Endometrial microvascular endothelial cells (primary cell): ENCODE measurements at regions not wholly inside any gene's neighbourhood (a gene's known extent, or its start where the extent isn't known, plus 50 kb on each side); places are given as distances from the start of the nearest gene placed in this dataset.

Source experiments
- in situ Hi-C: cut with HindIII; loops from 2 replicates; pipeline ENCODE4 v1.10.0; 2017; ENCODE audit warnings: low sequenced_read_pairs, low pct_unique_long_range_greater_than_20kb; ENCODE audit errors: inconsistent ontology term

GRCh38 chr6:141261016-141261671 lies 871.6 kb upstream of the GJE1 start:
- in situ Hi-C loops = no loop called here

- in situ Hi-C loops = no loop called here
These were observed 872.1 kb upstream of the GJE1 start for GRCh38 chr6:141260627-141261015.

DNA sequence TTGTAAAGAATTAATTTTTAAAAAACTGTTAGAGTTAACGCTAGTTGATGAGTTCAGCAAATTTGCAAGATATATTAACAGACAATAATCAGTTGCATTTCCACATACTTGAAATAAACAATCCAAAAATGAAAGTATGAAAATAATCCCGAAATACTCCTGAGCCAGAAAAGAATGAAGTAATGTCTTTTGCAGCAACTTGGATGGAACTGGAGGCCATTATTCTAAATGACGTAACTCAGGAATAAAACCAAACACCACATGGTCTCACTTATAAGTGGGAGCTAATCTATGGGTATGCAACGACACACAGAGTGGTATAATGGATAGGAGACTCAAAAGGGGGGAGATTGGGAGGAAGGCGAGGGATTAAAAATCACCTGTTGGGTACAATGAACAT lies 872.9 kb upstream of the GJE1 start:
- in situ Hi-C loops = no loop called here

- in situ Hi-C loops = no loop called here
These were observed 873.6 kb upstream of the GJE1 start for GRCh38 chr6:141259091-141259490.

GRCh38 chr6:141258516-141258915 lies 874.2 kb upstream of the GJE1 start:
- in situ Hi-C loops = no loop called here

DNA sequence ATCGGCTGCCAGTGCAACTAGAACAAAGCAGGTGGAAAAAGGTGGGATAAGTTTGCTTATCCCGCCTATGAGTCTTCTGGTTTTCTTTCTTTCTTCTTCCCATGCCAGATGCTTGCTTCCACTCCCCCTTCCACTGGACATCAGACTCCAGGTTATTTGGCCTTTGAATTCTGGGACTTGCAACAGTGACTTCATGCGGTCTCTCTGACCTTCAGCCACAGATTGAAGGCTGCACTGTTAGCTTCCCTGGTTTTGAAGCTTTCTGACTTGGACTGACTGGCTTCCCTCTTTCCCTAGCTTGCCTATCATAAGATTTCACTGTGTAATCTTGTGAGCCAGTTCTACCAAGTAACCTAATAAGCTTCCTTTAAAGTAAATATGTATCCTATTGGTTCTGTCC lies 878.4 kb upstream of the GJE1 start:
- in situ Hi-C loops = no loop called here

GRCh38 chr6:141252828-141253608 lies 879.7 kb upstream of the GJE1 start:
- in situ Hi-C loops = no loop called here

GRCh38 chr6:141251286-141251685 lies 881.4 kb upstream of the GJE1 start:
- in situ Hi-C loops = no loop called here

GRCh38 chr6:141248021-141248799 lies 884.5 kb upstream of the GJE1 start:
- in situ Hi-C loops = no loop called here

DNA sequence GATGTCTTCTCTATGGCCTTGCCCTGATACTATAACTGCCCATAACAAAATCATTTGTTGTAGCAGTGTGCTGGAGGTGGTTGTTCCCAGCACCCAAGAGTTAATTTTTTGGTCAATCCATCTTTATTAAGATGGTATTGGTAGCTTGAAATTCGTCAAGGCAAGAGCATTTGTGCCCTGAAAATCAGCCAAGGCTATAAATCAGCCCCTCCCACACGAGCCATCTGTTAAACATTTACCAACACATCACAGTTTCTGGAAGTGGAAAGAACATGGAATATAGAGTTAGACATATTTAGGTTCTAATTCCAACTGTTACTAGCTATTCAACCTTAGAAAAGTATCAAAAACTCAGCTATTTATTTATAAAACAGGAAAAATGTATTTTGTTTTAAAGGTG lies 888.4 kb upstream of the GJE1 start:
- in situ Hi-C loops = no loop called here

GRCh38 chr6:141242957-141243356 lies 889.8 kb upstream of the GJE1 start:
- in situ Hi-C loops = no loop called here

GRCh38 chr6:141229296-141229695 lies 903.4 kb upstream of the GJE1 start:
- in situ Hi-C loops = no loop called here

DNA sequence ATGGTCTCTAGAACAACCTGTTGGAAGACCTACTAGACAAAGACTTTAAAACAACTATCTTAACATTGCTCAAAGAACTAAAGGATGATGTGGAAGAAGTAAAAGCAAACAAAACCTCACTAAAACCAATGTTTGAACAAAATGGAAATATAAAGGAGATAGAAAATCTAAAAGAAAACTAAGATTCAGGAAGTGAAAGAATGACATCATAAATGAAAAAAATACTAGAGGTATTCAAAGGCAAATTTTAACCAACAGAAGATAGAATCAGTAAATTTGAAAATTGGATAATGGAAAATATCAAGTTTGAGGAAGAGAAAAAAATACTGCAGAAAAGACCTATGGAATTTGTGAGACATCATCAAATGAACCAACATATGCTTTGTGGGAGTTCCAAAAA lies 914.1 kb upstream of the GJE1 start:
- in situ Hi-C loops = no loop called here

DNA sequence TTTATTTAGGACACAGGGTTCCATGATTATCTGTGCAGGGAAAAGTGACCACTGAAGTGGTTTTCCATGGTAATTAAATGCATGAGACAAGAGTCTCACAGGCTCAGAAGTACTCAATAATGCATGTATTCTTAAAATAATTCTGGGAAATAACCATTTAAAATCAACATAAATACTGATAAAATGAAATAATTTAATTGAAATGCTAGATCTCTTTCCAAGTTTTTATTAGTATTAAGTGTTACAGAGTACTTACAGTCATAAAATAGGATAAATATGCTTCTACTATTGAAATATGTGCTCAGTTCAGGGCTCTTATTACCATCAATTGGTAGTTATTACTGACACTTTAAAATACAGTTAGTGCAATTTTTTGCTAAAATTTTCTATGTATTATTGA lies 916.0 kb upstream of the GJE1 start:
- in situ Hi-C loops = no loop called here

- in situ Hi-C loops = no loop called here
These were observed 920.4 kb upstream of the GJE1 start for GRCh38 chr6:141212296-141212695.

GRCh38 chr6:141211845-141212244 lies 920.9 kb upstream of the GJE1 start:
- in situ Hi-C loops = no loop called here

DNA sequence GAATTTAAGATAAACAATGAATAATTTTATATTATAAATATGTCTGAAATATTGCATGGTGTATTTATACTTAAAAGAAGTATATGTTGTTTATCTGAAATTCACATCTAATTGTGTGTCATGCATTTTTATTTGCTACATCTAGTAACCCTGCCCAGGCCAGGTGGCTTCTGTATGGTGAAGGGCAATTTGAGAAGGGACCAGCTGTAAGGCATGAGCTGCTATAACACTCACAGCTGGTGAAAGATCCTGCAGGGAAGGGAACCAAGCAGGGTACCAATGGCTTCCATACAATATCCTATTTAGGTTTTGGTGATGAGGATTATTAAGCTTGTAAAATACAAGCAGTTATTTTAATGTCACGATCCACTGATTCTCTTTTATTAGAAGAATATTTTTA lies 921.8 kb upstream of the GJE1 start:
- in situ Hi-C loops = no loop called here

DNA sequence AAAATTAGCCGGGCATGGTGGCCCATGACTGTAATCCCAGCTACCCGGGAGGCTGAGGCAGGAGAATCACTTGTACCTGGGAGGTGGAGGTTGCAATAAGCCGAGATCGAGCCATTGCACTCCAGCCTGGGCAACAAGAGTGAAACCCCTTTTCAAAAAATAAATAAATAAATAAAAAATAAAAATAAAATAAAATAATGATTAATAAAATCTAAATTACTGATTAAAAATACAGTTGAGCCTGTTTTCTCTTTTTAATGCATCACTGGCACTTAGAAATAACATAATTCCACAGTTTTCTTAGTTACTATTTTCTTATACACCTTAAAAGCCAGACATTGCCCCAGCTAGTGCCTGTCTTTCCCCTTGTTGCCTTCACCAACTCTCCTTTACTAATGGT lies 922.8 kb upstream of the GJE1 start:
- in situ Hi-C loops = no loop called here

DNA sequence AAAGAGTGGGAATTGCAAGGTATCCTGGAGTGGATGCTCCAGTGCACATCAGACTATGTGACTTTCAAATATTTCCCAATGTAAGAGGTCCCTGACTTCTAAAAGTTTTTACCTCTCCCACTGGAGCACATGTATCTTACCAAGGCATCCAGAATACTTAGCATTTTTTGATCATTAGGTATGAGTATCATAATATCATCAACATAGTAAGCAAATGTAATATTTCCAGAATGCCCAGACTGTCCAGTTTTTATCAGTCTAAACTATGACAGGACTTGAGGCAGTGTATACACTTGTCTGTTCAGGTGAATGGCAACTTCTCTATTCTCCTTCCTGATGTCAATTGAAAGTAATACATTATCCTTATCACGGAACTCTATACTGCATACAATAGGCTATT lies 924.6 kb upstream of the GJE1 start:
- in situ Hi-C loops = no loop called here
